Upper lobe of right lung (tissue), 1 donor: ENCODE measurements at regions not wholly inside any gene's neighbourhood (a gene's known extent, or its start where the extent isn't known, plus 50 kb on each side); places are given as distances from the start of the nearest gene placed in this dataset.

Experiments used
- ATAC-seq: fragments of 200-7000 bp; cut with Tn5 transposase; one replicate; pipeline ENCODE4 v1.9.1; 2020; ENCODE audit warnings: mild to moderate bottlenecking, moderate library complexity
- DNase-seq: peaks from one replicate; pipeline ENCODE4 v3.0.0-alpha.2; 2020
- H3K27ac ChIP-seq: fragments of 200-600 bp; one replicate; pipeline ENCODE4 v1.8.0; 2022
- H3K27me3 ChIP-seq: fragments of 200-600 bp; one replicate; pipeline ENCODE4 v1.8.0; 2022; ENCODE audit warnings: mild to moderate bottlenecking
- H3K36me3 ChIP-seq: fragments of 200-600 bp; one replicate; pipeline ENCODE4 v1.8.0; 2022
- H3K4me1 ChIP-seq: fragments of 200-600 bp; one replicate; pipeline ENCODE4 v1.8.0; 2022
- H3K4me3 ChIP-seq: fragments of 200-600 bp; one replicate; pipeline ENCODE4 v1.8.0; 2022; ENCODE audit warnings: mild to moderate bottlenecking
- H3K9me3 ChIP-seq: fragments of 200-600 bp; one replicate; pipeline ENCODE4 v1.8.0; 2022
- CTCF ChIP-seq: fragments of 200-600 bp; IDR thresholded peaks from one replicate; pipeline ENCODE4 v1.8.0; 2022; ENCODE audit warnings: antibody characterized with exemption
- intact Hi-C: fragments of 100-400 bp; cut with DNase I; formaldehyde crosslinking; loops from one replicate; pipeline ENCODE4 v1.11.0; 2022
- donor health status: DM: no; HTN: yes; CAD: no; lungs with severe emphysema.

DNA sequence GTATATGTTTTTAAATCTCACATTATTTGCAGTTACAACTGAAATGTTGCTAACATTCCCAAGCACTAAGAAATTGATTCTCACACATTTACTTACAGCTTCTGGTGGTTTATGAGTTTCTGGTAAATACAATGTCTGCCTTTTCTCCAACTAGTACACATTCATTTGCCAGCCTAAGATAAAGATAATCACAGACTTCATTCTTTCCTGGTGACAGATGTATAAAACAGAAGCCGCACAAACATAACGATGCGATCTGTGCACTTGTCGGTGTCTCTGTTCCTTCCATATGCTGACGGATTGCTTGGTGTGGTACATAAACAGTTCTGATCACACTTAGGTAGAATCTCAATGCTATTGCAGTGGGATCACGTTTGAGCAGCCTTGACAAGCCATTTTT, 100.4 kb upstream of the DDX18 start:
- no peak for ATAC-seq
- Histone ChIP-seq H3K4me1 (no peaks in the 10 kb centered on the region), H3K4me3 (no peak overlapping the region), H3K9me3 (no peaks in the 10 kb centered on the region), H3K27me3 (no peaks in the 10 kb centered on the region), H3K36me3 (no peaks in the 10 kb centered on the region), H3K27ac (no peak overlapping the region)
- DNase-seq, result no peak
- no peak for TF ChIP-seq CTCF
- intact Hi-C loops, result no loop called here

GRCh38 chr2:117714745-117715417, 99.6 kb upstream of the DDX18 start:
- Histone ChIP-seq H3K4me1 (no peaks in the 10 kb centered on the region), H3K4me3 (no peak overlapping the region), H3K9me3 (no peaks in the 10 kb centered on the region), H3K27me3 (no peaks in the 10 kb centered on the region), H3K36me3 (no peaks in the 10 kb centered on the region), H3K27ac (no peak overlapping the region)
- ATAC-seq (no peak), DNase-seq (no peak)
- TF ChIP-seq CTCF, result no peak
- intact Hi-C loops, result no loop called here

- H3K36me3 ChIP-seq, result no peaks in the 10 kb centered on the region
- H3K27ac ChIP-seq, result no peak overlapping the region
- no peak overlapping the region for H3K4me3 ChIP-seq
- intact Hi-C loops, result no loop called here
- H3K27me3 ChIP-seq, result no peaks in the 10 kb centered on the region
- ATAC-seq (no peak), DNase-seq (no peak)
- no peaks in the 10 kb centered on the region for H3K9me3 ChIP-seq
- H3K4me1 ChIP-seq, result no peaks in the 10 kb centered on the region
- TF ChIP-seq CTCF, result no peak
These were observed 98.0 kb upstream of the DDX18 start for GRCh38 chr2:117716505-117716904.

- TF ChIP-seq CTCF, result no peak
- no peak for ATAC-seq
- no peaks in the 10 kb centered on the region for H3K4me1 ChIP-seq
- H3K9me3 ChIP-seq, result no peaks in the 10 kb centered on the region
- H3K4me3 ChIP-seq, result no peak overlapping the region
- H3K27me3 ChIP-seq, result no peaks in the 10 kb centered on the region
- intact Hi-C loops, result no loop called here
- no peak overlapping the region for H3K27ac ChIP-seq
- no peaks in the 10 kb centered on the region for H3K36me3 ChIP-seq
- no peak for DNase-seq
These were observed 97.4 kb upstream of the DDX18 start for GRCh38 chr2:117717072-117717471.

GRCh38 chr2:117718048-117718447, 96.4 kb upstream of the DDX18 start:
- Histone ChIP-seq H3K9me3 (no peaks in the 10 kb centered on the region), H3K4me1 (no peaks in the 10 kb centered on the region), H3K36me3 (no peaks in the 10 kb centered on the region), H3K27ac (no peak overlapping the region), H3K4me3 (no peak overlapping the region), H3K27me3 (no peaks in the 10 kb centered on the region)
- no peak for TF ChIP-seq CTCF
- intact Hi-C loops, result no loop called here
- DNase-seq (no peak), ATAC-seq (no peak)

DNA sequence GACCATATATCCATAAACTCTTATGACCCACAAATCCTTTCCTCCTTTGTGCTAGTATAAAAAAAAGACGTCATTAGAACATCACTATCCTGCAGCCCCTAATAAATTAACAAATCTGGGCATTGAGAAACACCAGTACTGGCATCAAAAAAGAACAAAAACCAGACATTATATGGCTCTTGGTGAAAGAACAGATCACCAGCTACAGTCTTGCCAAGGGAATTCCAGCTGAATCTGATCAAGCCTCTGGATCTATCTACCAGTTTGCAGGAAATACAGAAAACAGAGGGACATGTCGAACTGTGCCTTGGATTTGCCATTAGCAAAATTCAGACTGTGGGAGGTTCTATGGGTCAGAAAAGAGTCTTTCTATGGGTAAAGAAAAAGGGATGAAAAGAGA, 93.7 kb upstream of the DDX18 start:
- H3K27me3 ChIP-seq, result no peaks in the 10 kb centered on the region
- TF ChIP-seq CTCF, result no peak
- H3K9me3 ChIP-seq, result no peaks in the 10 kb centered on the region
- H3K36me3 ChIP-seq, result no peaks in the 10 kb centered on the region
- intact Hi-C loops, result no loop called here
- no peak overlapping the region for H3K27ac ChIP-seq
- H3K4me3 ChIP-seq, result no peak overlapping the region
- ATAC-seq (no peak), DNase-seq (no peak)
- no peaks in the 10 kb centered on the region for H3K4me1 ChIP-seq
